T47D (cell line): ENCODE measurements at regions not wholly inside any gene's neighbourhood (a gene's known extent, or its start where the extent isn't known, plus 50 kb on each side); places are given as distances from the start of the nearest gene placed in this dataset.

Experiments
- DNase-seq, 2 experiments: peaks; one replicate each; pipeline versions ENCODE4 v3.0.0 to v3.0.0-alpha.2; 2011 to 2012; ENCODE audit warnings: low read depth in 1 of 2, low spot score in 1 of 2
- JUND ChIP-seq: IDR thresholded peaks from 2 replicates; pipeline ENCODE4 v1.6.1; 2012; ENCODE audit warnings: low read depth
- in situ Hi-C: cut with HindIII; loops from 2 replicates; pipeline ENCODE4 v1.10.0; 2016; ENCODE audit warnings: low sequenced_read_pairs, low pct_unique_long_range_greater_than_20kb

DNA sequence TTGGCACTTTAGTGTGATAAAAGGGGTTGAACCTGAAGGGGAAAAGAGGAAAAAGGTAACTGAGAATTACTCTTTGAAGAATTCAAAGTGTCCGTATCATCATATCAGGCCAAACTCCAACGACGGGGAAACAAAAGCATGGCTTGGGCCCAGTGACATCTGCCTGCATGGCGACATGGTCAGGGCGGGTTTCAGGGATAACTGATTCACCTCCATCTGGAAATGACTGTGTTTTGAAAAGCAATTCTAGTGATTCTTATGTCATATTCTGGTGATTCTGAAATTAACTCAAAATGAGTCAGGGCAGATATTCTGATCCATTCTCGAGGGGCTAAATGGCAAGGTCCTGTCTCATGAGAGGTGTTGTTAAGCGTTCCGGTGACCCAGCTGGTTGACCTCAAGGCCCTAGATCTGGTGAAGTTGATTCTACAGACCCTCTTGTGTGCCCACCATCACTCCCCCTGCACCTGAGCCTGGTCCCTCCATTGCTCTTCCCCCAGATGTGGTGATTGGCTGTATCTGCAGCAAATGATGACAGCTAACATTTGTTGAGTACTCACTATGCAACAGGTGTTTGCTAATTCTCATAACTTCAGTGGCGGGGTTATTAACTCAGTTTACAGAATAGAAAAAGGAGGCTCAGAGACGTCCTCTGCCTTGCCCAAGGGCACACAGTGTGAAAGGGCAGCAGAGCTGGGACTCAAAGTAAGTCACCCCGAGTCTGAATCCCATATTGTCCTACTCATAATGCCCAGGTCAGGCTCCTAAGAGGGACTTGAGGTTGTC lies 251.8 kb downstream of the MAF start:
- no peak for TF ChIP-seq JUND
- in situ Hi-C loops: no loop called here
- no peak for DNase-seq

DNA sequence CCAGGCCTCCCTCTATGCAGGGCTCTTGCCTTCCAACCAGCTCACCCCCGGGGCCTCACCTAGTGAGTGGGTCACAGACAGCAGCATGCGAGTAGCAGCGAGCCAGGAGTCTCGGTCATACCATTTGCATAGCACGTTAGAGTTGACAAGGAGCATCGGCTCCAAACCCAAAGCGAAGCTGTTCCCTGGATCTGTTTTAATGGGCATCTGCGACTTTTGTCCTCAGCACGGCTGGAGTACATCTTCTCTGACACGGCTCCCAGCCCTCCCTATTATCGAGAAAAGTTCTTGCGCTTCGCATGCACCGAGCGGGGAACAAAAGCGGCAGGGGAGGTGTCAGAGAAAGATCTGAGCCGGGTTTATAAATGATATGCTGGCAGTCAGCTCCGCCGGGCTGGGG lies 253.3 kb downstream of the MAF start:
- in situ Hi-C loops: no loop called here
- DNase-seq: no peak
- no peak for TF ChIP-seq JUND

DNA sequence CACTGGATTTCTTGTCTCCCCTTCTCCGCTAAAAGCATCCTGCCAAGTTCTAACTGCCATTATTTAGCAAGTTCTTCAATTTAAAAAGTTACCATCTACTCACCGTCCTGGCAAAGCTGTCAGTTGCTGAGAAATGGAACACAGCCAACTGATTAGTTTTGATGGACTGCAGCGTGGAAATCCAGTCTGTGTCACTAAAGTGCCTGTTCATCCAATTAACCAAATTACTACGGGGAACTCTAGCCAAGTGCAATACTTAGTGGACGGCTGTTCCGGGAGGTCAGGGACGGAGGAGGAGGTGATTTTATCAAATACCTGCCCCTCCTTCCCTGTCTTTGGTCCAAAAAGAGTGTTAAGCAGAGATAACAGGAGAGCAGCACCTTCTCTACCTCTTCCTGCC lies 260.7 kb downstream of the MAF start:
- in situ Hi-C loops: no loop called here
- no peak for DNase-seq
- TF ChIP-seq JUND: no peak

DNA sequence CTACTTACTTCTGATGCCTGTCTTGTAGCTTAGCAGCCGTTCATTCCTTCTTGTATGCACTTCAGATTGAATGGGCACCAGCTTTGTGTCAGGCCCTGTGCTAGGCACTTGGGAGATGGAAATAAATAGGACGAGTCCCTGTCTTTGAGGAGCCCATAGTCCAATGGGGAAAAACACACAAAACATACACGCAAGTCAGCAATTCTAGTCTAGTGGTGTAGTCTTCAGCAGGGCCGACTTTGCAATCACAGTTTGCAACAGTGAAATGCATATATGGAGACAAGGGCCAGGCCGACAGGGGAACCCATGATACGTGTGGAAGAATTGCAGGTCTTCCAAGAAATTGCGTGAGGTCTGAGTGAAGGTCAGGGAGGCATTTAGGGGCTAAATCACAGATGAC lies 262.6 kb downstream of the MAF start:
- in situ Hi-C loops: no loop called here
- no peak for TF ChIP-seq JUND
- DNase-seq: no peak

DNA sequence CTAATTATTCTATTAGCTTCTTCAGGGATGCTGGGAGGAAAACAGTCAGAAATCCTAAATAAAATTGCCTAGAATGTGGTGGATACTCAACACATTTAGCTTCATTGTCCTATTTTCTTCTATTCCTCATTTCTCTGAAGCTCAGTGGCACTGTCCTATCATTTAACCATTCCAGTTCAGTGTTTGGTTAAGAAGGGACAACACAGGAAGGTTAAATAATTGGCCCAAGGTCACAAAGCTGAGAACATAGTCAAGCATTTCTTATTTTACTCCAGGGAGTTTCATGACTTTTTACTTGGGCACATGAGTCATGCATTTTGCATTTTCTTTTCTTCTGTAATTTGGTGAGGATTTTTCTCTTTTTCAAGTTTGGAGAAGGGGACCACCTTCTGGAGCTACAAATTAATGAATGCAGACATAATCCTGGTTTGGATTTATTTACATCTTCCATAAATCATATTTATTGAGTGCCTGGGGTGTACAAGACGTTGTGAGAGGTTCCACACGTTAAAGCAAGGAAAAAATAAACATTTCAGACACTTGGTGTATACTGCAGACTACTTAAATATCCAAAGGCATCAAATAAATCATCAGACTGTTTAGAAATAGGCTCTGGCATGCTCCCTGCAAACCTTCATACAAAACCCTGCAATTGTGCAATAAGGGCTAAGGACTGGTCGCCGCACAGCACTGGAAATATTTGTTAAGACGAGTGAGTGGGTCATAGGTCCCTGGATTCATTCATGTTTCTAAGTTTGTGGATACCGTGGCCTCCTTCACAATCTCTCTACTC lies 263.9 kb downstream of the MAF start:
- no peak for DNase-seq
- no peak for TF ChIP-seq JUND
- in situ Hi-C loops: no loop called here

DNA sequence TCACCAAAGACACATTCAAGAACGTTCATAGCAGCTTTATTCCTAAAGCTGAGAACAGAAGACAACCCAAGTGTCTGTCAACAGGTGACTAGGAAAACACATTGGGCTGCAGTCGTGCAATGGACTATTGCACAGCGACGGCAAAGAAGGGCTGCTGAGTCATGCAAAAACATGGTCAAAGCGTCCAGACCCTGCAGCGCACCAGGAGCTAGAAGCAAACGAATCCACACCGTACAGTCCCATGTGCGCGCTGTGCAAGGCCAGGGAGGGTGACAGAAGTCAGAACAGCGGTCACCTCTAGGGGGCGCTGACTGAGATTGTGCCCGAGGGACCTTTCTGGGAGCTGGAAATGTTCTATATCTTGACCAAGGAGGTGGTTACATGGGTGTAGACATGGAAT lies 266.4 kb downstream of the MAF start:
- no peak for TF ChIP-seq JUND
- in situ Hi-C loops: no loop called here
- no peak for DNase-seq

DNA sequence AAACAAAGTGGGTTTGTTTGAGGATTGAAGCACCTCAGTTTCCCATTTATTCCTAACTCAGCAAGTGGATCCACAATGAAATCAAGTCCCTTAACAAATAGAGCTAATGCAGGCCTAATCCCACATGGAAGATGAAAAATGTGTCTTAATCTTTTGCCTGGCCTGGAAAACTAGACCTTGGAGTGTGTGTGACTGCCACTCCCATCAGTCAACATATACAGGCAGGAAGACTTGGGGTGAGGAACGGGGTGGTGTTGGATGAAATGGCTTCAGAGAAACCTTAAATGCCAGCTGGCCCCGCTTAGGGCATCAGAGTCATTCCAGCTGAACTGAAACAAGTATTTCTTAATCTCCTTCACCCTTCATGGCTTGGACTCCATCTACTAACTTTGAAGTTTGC lies 269.5 kb downstream of the MAF start:
- in situ Hi-C loops: no loop called here
- no peak for DNase-seq
- no peak for TF ChIP-seq JUND

DNA sequence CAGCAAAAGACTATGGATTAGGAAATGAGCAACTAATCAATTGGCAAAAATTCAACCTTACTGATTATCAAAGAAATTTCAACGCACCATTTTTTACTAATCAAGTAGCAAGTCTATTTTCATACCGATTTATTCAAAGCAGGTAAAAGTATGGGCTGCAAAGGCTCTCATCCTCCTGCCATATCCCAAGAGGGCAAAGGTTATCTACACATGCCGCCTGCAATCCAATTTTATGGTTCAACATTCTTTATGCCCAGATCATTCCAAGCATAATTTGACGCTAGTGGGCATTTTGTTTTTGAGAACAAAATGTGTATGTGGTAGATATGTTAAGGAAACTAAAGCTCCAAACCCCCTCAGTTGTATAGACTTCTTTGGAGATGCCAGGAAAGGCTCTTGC lies 270.6 kb downstream of the MAF start:
- DNase-seq: no peak
- in situ Hi-C loops: no loop called here

DNA sequence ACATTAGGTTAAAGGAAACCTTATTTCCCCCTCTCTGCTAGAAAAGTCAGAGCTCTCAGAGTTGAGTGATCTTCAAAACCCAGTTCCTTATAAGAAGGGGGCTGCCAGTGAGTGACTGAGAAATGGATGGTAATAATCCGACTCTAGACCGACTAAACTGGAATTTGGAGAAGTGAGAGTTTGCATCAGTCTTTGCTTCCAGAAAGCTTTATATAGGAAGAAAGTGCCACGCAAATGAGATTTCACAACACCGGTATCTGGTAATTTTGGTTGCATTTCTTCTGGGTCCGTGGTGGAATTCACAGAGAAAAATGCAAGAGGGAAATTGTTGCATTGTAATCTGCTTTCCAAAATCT lies 271.4 kb downstream of the MAF start:
- no peak for TF ChIP-seq JUND
- in situ Hi-C loops: no loop called here
- no peak for DNase-seq

More for the DNA sequence above, 270.6 kb downstream of the MAF start:
- no peak for TF ChIP-seq JUND

DNA sequence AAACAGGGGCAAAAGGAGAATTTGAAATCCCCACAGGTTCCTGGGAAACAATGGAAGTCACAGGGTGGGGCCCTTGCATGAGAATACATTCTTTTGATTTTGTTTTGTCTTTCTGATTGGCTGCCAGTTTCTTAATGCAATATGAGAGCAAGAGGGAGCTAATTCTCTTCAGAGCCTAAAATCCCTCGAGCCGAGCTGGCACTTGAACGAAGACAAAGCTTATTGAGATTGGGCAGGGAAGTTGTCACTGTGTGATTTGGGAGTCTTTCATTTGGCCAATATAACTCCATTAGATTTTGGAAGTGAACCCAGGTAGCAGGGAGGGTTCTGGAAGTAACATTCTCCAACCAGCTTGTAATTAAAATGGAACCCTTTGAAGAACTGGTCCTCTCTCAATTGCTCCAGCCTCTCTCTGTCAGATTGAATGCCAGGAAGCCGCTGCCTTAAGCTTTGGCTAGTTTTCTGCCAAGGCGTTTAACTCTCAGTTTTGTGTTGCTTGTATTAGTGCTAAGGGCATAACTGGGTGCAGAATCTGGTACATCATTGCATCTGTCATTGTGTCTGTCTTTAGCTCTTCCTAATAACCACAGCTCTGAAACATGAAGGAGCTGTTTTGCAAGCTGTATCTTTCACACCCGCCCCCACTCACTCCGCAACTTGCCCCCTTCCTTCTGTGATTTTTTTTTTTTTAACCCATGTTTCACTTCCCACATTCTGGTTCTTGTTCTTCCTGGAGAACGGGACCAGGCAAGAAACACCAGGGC lies 272.0 kb downstream of the MAF start:
- no peak for DNase-seq
- in situ Hi-C loops: no loop called here
- TF ChIP-seq JUND: no peak

DNA sequence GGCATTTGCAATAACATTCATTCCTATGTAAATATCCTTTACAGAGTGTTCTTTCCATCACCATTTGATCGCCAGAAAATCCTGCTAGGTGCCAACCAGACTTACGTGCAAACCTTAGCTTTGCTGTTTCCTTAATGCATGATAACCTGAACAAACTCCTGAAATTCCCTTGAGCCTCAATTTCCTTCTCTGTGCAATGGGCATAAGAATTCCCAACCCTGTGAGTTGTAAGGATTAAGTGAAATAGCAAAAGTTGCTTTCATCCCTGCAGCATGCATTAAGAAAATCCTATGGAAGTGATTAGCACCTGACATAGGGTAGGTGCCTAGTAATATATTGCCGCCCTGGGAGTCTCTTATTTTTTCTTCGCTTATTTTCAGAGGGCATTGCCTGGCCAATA lies 272.7 kb downstream of the MAF start:
- no peak for TF ChIP-seq JUND
- in situ Hi-C loops: no loop called here
- DNase-seq: no peak

DNA sequence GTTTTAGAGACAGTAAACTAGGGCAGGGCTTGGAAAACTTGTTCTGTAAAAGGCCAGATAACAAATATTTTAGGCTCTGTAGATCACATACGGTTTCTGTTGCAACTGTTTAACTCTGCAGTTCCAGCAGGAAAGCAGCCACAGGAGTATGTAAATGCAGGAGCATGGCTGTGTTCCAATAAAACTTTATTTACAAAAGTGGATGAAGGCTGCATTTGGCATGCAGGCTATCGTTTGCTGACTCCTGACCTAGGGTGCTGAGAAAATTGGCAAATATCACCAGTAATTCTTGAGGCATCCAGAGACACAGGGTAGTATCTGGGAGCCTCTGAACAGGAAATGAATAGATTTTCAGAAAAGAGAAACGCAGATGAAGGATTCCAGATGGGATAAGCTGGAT lies 274.0 kb downstream of the MAF start:
- TF ChIP-seq JUND: no peak
- in situ Hi-C loops: no loop called here
- no peak for DNase-seq

DNA sequence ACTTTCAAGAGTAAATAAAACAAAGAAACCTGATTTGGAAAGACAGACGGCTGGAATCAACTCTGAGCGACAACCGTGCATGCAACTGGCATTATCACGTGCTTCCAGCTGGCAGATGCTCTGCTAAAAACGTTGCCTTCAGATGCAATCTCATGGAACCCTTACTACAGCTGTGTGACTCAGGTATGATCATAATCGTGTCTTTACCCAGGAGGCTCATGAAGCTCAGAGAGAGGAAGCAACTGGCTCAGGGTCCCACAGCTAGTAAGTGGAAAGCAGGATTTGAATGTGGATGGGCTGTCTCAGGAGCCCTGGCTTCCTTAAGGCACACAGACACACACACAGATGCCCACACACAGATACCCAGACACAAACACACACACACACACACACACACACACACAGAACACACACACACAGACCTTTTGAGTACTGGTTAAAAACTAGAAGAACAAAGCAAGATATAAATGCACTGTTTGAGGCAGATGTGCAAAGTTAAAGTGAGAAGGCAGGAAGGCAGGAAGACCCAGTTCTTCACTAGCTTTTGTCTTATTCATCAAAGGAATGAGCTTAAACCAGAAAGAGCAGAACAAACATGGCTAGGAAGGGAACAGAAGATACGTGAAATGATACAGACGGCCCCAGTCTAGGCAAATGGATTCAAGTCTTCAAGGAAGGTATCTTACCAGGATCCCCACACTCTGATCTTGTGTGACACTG lies 275.2 kb downstream of the MAF start:
- TF ChIP-seq JUND: no peak
- in situ Hi-C loops: no loop called here
- no peak for DNase-seq
